Liver (tissue), 8 donors: ENCODE measurements at regions not wholly inside any gene's neighbourhood (a gene's known extent, or its start where the extent isn't known, plus 50 kb on each side); places are given as distances from the start of the nearest gene placed in this dataset.

Experiments used
- DNase-seq: peaks from one replicate; pipeline ENCODE4 v3.0.0-alpha.2; 2017; ENCODE audit warnings: low spot score
- H3K27ac ChIP-seq, 2 donors: one replicate each; pipeline ENCODE4 v1.7.0; 2013; ENCODE audit warnings: inconsistent platforms in 2 of 2, low read length in 2 of 2, control low read depth in 1 of 2, low read depth in 1 of 2, mild to moderate bottlenecking in 1 of 2
- H3K27me3 ChIP-seq, 4 donors: one replicate each; pipeline versions ENCODE4 v1.6.1 to v1.7.0; 2013; ENCODE audit warnings: low read length in 3 of 4, inconsistent platforms in 1 of 4, mild to moderate bottlenecking in 1 of 4, moderate library complexity in 1 of 4; ENCODE audit not compliant: control insufficient read depth in 4 of 4, insufficient read depth in 4 of 4
- H3K36me3 ChIP-seq, 4 donors: one replicate each; pipeline versions ENCODE4 v1.6.1 to v1.7.0; 2013; ENCODE audit warnings: low read length in 3 of 4, mild to moderate bottlenecking in 3 of 4, low read depth in 1 of 4, moderate library complexity in 1 of 4; ENCODE audit not compliant: control insufficient read depth in 4 of 4, insufficient read depth in 3 of 4
- H3K4me1 ChIP-seq, 4 donors: one replicate each; pipeline versions ENCODE4 v1.6.1 to v1.7.0; 2013; ENCODE audit warnings: low read length in 3 of 4, mild to moderate bottlenecking in 3 of 4, moderate library complexity in 1 of 4; ENCODE audit not compliant: control insufficient read depth in 4 of 4, insufficient read depth in 4 of 4
- H3K4me3 ChIP-seq, 3 donors: one replicate each; pipeline versions ENCODE4 v1.6.1 to v1.7.0; 2013; ENCODE audit warnings: low read length in 3 of 3, control low read depth in 1 of 3, low read depth in 1 of 3, mild to moderate bottlenecking in 1 of 3
- H3K9ac ChIP-seq, 2 donors: one replicate each; pipeline ENCODE4 v1.7.0; 2013; ENCODE audit warnings: low read length in 2 of 2, mild to moderate bottlenecking in 2 of 2, moderate library complexity in 2 of 2, control low read depth in 1 of 2, low read depth in 1 of 2
- H3K9me3 ChIP-seq, 4 donors: one replicate each; pipeline versions ENCODE4 v1.6.1 to v1.7.0; 2013; ENCODE audit warnings: low read length in 3 of 4; ENCODE audit not compliant: control insufficient read depth in 4 of 4
- ATF3 ChIP-seq: IDR thresholded peaks from 2 replicates; pipeline ENCODE4 v1.6.1; 2016; ENCODE audit warnings: antibody characterized with exemption
- CTCF ChIP-seq: fragments of 150-350 bp; IDR thresholded peaks from 2 replicates; pipeline ENCODE4 v1.5.1; 2017; ENCODE audit warnings: improper control_type of control experiment, low read depth, low read length; ENCODE audit not compliant: missing input control
- EGR1 ChIP-seq, 2 donors: IDR thresholded peaks; 2 replicates each; pipeline ENCODE4 v1.6.1; 2016 to 2018; ENCODE audit warnings: antibody characterized with exemption in 2 of 2, low read depth in 2 of 2
- FOXA1 ChIP-seq: IDR thresholded peaks from 2 replicates; pipeline ENCODE4 v1.6.1; 2016; ENCODE audit warnings: antibody characterized with exemption
- FOXA2 ChIP-seq: IDR thresholded peaks from 2 replicates; pipeline ENCODE4 v1.6.1; 2016; ENCODE audit warnings: antibody characterized with exemption
- GABPA ChIP-seq, 2 donors: IDR thresholded peaks in 1 of 2; conservative IDR thresholded peaks in 1 of 2; 2 replicates each; pipeline ENCODE4 v1.6.1; 2016; ENCODE audit warnings: antibody characterized with exemption in 2 of 2, mild to moderate bottlenecking in 1 of 2, moderate library complexity in 1 of 2
- HNF4A ChIP-seq, 2 donors: conservative IDR thresholded peaks; 2 replicates each; pipeline ENCODE4 v1.6.1; 2016; ENCODE audit warnings: antibody characterized with exemption in 2 of 2, mild to moderate bottlenecking in 2 of 2
- HNF4G ChIP-seq: IDR thresholded peaks from 2 replicates; pipeline ENCODE4 v1.6.1; 2016; ENCODE audit warnings: antibody characterized with exemption
- JUND ChIP-seq, 2 donors: IDR thresholded peaks; 2 replicates each; pipeline ENCODE4 v1.6.1; 2016; ENCODE audit warnings: antibody characterized with exemption in 2 of 2
- MAX ChIP-seq: IDR thresholded peaks from 2 replicates; pipeline ENCODE4 v1.6.1; 2016; ENCODE audit warnings: antibody characterized with exemption
- NR2F2 ChIP-seq: IDR thresholded peaks from 2 replicates; pipeline ENCODE4 v1.6.1; 2016; ENCODE audit warnings: antibody characterized with exemption
- RAD21 ChIP-seq, 2 donors: IDR thresholded peaks; 2 replicates each; pipeline ENCODE4 v1.6.1; 2016; ENCODE audit warnings: antibody characterized with exemption in 2 of 2, mild to moderate bottlenecking in 2 of 2
- REST ChIP-seq: IDR thresholded peaks from 2 replicates; pipeline ENCODE4 v1.6.1; 2016; ENCODE audit warnings: antibody characterized with exemption, mild to moderate bottlenecking
- RXRA ChIP-seq, 2 donors: IDR thresholded peaks; 2 replicates each; pipeline ENCODE4 v1.6.1; 2017 to 2018; ENCODE audit warnings: antibody characterized with exemption in 2 of 2, mild to moderate bottlenecking in 1 of 2
- SP1 ChIP-seq: IDR thresholded peaks from 2 replicates; pipeline ENCODE4 v1.6.1; 2018; ENCODE audit warnings: antibody characterized with exemption, mild to moderate bottlenecking
- TAF1 ChIP-seq: conservative IDR thresholded peaks from 2 replicates; pipeline ENCODE4 v1.6.1; 2016; ENCODE audit warnings: antibody characterized with exemption, mild to moderate bottlenecking
- YY1 ChIP-seq: IDR thresholded peaks from 2 replicates; pipeline ENCODE4 v1.6.1; 2016; ENCODE audit warnings: antibody characterized with exemption, mild to moderate bottlenecking
- ZBTB33 ChIP-seq: IDR thresholded peaks from 2 replicates; pipeline ENCODE4 v1.6.1; 2016; ENCODE audit warnings: antibody characterized with exemption
- WGBS: extraction: QIAGEN DNeasy Blood & Tissue Kit; methylation state at CpG from one replicate; pipeline ENCODE4 v1.1.7; 2013; 5-methylcytosine and 5-hydroxymethylcytosine counted together
- donor health status: healthy.
- donor health status: healthy.
- donor health status: healthy.
- donor health status: healthy.
- donor health status: healthy.

GRCh38 chr9:19624519-19624918, 164.3 kb downstream of the SLC24A2 start:
- H3K27me3 ChIP-seq = no peaks in the 10 kb centered on the region
- no peaks in the 10 kb centered on the region for H3K4me1 ChIP-seq
- H3K36me3 ChIP-seq = no peaks in the 10 kb centered on the region
- TF ChIP-seq NR2F2 (no peak), HNF4G (no peak), FOXA1 (no peak), YY1 (no peak), RAD21 (IDR thresholded peaks at IDR 0.05) (no peak), FOXA2 (no peak), JUND (IDR thresholded peaks at IDR 0.05) (no peak), CTCF (no peak), TAF1 (no peak), MAX (no peak), ZBTB33 (no peak), RXRA (IDR thresholded peaks at IDR 0.05) (no peak), ATF3 (no peak), SP1 (no peak), REST (no peak), EGR1 (IDR thresholded peaks at IDR 0.05; ENCODE audit: low read depth in 2 of 2) (no peak), GABPA (IDR thresholded peaks at IDR 0.05 in 1 of 2, conservative IDR thresholded peaks at IDR 0.05 in 1 of 2) (no peak)
- no peak overlapping the region for H3K27ac ChIP-seq
- 63% methylated on average over 3 of the region's 3 CpGs for WGBS
- no peak for DNase-seq
- H3K4me3 ChIP-seq = no peak overlapping the region
- no peak overlapping the region for H3K9ac ChIP-seq
- H3K9me3 ChIP-seq = no peaks in the 10 kb centered on the region

- Histone ChIP-seq H3K9ac (no peak overlapping the region), H3K9me3 (no peaks in the 10 kb centered on the region), H3K36me3 (no peaks in the 10 kb centered on the region), H3K27ac (no peak overlapping the region), H3K27me3 (no peaks in the 10 kb centered on the region), H3K4me3 (no peak overlapping the region), H3K4me1 (no peaks in the 10 kb centered on the region)
- 45% methylated on average over 4 of the region's 4 CpGs for WGBS
- DNase-seq = no peak
- TF ChIP-seq ZBTB33 (no peak), REST (no peak), ATF3 (no peak), JUND (IDR thresholded peaks at IDR 0.05) (no peak), FOXA1 (no peak), HNF4G (no peak), HNF4A (conservative IDR thresholded peaks at IDR 0.05) (no peak)
Observed at GRCh38 chr9:19623941-19624340, 164.9 kb downstream of the SLC24A2 start.
